ENCODE measurements at regions not wholly inside any gene's neighbourhood (a gene's known extent, or its start where the extent isn't known, plus 50 kb on each side); places are given as distances from the start of the nearest gene placed in this dataset.

DNA sequence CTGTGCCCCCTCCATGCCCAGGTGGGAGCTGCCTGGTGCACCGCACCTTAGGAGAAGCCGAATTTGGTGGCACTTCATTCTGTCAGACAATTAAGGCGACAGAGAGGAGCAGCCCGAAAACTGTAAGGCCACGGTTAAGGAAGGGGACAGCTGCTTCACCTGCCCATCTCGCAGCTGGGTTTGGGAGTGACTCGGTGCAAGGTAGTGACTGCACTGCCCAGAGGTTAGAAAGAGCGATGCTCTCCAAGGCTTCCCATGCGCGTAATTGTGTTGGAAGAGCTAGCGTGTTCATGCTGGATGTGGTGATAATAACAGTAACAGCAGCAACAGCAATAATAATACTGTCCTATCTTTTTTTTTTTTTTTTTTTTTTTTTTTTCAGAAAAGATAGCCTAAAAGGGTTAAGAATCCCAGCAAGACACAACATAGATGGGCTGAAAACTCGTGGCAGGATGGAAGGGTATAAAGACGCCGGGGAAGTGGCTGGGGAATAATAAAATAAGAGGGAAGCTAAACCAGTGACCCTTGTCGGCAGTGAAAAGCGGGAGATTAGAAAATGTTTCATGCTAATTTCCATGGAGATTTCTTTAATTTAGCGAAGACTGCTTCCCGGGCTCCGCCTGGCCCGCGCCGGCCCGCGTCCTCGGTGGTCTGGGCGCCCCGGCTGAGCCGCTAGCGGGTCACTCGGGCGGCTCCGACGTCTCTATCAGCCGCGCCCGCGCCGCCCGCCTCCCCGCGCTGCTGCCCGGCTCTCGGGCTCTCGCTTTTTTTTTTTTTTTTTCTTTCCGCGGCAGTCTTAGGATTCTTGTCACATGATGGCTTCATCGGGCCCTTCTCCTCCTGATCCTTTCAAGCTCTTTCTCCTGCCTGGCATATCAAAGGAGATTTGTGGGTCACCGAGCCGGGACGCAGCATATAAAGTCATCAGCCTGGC lies 617.1 kb downstream of the NR2F2 start:
- POLR2A ChIA-PET (ENCODE audit: unreplicated experiment), result no interaction called here

More for the DNA sequence above, 617.1 kb downstream of the NR2F2 start:
- Histone ChIP-seq H3K9me1 (ENCODE audit: insufficient read depth, low read length) (no peaks in the 10 kb centered on the region), H3K14ac (replicated peaks; ENCODE audit: low read depth, low read length) (no peak overlapping the region), H2BK20ac (ENCODE audit: low read depth, low read length) (no peak overlapping the region), H3K9me3 (ENCODE audit: control insufficient read depth, insufficient read depth, low read length) (peaks cover 9% of the 10 kb centered on the region; the same call in 1 of the 2 replicates), H2AK9ac (replicated peaks; ENCODE audit: low read depth, low read length, poor library complexity) (no peak overlapping the region), H3K23ac (ENCODE audit: low read depth, low read length) (no peak overlapping the region), H4K91ac (ENCODE audit: insufficient read depth, low read depth, low read length) (no peak overlapping the region), H3K56ac (ENCODE audit: extremely low read depth, insufficient read depth, low read length) (no peak overlapping the region), H3K27me3 (ENCODE audit: control insufficient read depth, insufficient read depth, low read length) (no peaks in the 10 kb centered on the region), H2BK120ac (ENCODE audit: low read depth, low read length) (no peak overlapping the region), H3K36me3 (ENCODE audit: control insufficient read depth, insufficient read depth, low read length) (no peaks in the 10 kb centered on the region), H3K27ac (ENCODE audit: insufficient read depth, low read length) (no peak overlapping the region), H3K4me1 (ENCODE audit: control insufficient read depth, insufficient read depth, low read length) (no peaks in the 10 kb centered on the region), H3K9ac (ENCODE audit: low read depth, low read length) (no peak overlapping the region), H4K5ac (ENCODE audit: low read depth, low read length) (no peak overlapping the region), H2AFZ (replicated peaks; ENCODE audit: low read length, poor library complexity) (peak overlapping the region; percentile 21), H4K8ac (ENCODE audit: low read depth in 2 of 2, low read length in 2 of 2) (no peak overlapping the region), H2BK5ac (ENCODE audit: low read depth, low read length, poor library complexity, severe bottlenecking) (no peak overlapping the region), H2AK5ac (ENCODE audit: low read depth, low read length) (no peak overlapping the region), H4K20me1 (ENCODE audit: insufficient read depth, low read length) (no peaks in the 10 kb centered on the region), H3K4me3 (ENCODE audit: insufficient read depth, low read depth, low read length) (no peak overlapping the region), H3K4me2 (ENCODE audit: low read depth, low read length) (no peak overlapping the region), H2BK15ac (ENCODE audit: low read depth, low read length) (no peak overlapping the region), H3K79me1 (ENCODE audit: low read depth in 1 of 2, low read length in 2 of 2) (no peaks in the 10 kb centered on the region), H3K18ac (ENCODE audit: low read depth, low read length) (no peak overlapping the region), H3K4ac (ENCODE audit: low read depth, low read length) (no peak overlapping the region)
- no peak for DNase-seq
- TF ChIP-seq, protein P1, sequence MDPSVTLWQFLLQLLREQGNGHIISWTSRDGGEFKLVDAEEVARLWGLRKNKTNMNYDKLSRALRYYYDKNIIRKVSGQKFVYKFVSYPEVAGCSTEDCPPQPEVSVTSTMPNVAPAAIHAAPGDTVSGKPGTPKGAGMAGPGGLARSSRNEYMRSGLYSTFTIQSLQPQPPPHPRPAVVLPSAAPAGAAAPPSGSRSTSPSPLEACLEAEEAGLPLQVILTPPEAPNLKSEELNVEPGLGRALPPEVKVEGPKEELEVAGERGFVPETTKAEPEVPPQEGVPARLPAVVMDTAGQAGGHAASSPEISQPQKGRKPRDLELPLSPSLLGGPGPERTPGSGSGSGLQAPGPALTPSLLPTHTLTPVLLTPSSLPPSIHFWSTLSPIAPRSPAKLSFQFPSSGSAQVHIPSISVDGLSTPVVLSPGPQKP (IDR thresholded peaks at IDR 0.05; ENCODE audit: borderline replicate concordance, low read depth, low read length), result no peak
- ATAC-seq (ENCODE audit: low read depth), result no peak
- in situ Hi-C loops (cut with MboI; ENCODE audit: low sequenced_read_pairs), result no loop called here
- BruUV-seq (replicated peaks), result no TSS peak
- intact Hi-C loops (cut with micrococcal nuclease), result no loop called here
- dilution Hi-C loops (cut with HindIII; ENCODE audit: low sequenced_read_pairs, unreplicated experiment), result no loop called here
- WGBS, 2 experiments (ENCODE audit: extremely low coverage in 2 of 2, insufficient read length in 1 of 2), result 5% methylated on average over 17 of the region's 50 CpGs; no CpG with 5 or more reads in 1 of the 2 experiments
- CTCF ChIA-PET, result no interaction called here

All from IMR-90 (cell line).